WTC11 (cell line): ENCODE measurements at regions not wholly inside any gene's neighbourhood (a gene's known extent, or its start where the extent isn't known, plus 50 kb on each side); places are given as distances from the start of the nearest gene placed in this dataset.

Experiments used
- ATAC-seq: fragments of 200-7000 bp; cut with Tn5 transposase; 2 replicates; pipeline ENCODE4 v1.10.0; 2021; ENCODE audit warnings: mild to moderate bottlenecking, moderate library complexity
- CTCF ChIA-PET: fragments of 300-600 bp; sonication (Branson Sonifier 250); formaldehyde crosslinking; loops from one replicate; lab custom pipeline; 2021; ENCODE audit warnings: antibody characterized with exemption; lab: Charles Lee
- POLR2A ChIA-PET: fragments of 350-600 bp; sonication (Branson Sonifier 250); formaldehyde crosslinking; loops from one replicate; lab custom pipeline; 2021; ENCODE audit warnings: antibody characterized with exemption; lab: Charles Lee
- DNase-seq: peaks from one replicate; pipeline ENCODE4 v3.0.0; 2021; ENCODE audit warnings: low spot score
- H3K27ac Mint-ChIP-seq: 2 replicates; pipeline ENCODE4 v1.8.0; 2021; ENCODE audit warnings: mixed read lengths
- H3K27me3 Mint-ChIP-seq: 2 replicates; pipeline ENCODE4 v1.8.0; 2021; ENCODE audit warnings: low read depth, mild to moderate bottlenecking, moderate library complexity, mixed read lengths
- H3K36me3 Mint-ChIP-seq: 2 replicates; pipeline ENCODE4 v1.8.0; 2021; ENCODE audit warnings: mixed read lengths
- H3K4me1 Mint-ChIP-seq: 2 replicates; pipeline ENCODE4 v1.8.0; 2022; ENCODE audit warnings: mixed read lengths
- H3K4me3 Mint-ChIP-seq: 2 replicates; pipeline ENCODE4 v1.8.0; 2021; ENCODE audit warnings: mild to moderate bottlenecking, moderate library complexity, mixed read lengths
- H3K9me3 Mint-ChIP-seq: 2 replicates; pipeline ENCODE4 v1.8.0; 2021; ENCODE audit warnings: mixed read lengths
- CREB1 ChIP-seq: sonication (generic); formaldehyde crosslinking; IDR thresholded peaks from 2 replicates; pipeline ENCODE4 v1.8.0; 2023; ENCODE audit warnings: mild to moderate bottlenecking, missing genetic modification reagents
- EMX1 ChIP-seq: fragments of 250-450 bp; sonication (Bioruptor Pico); IDR thresholded peaks from 2 replicates; pipeline ENCODE4 v1.8.0; 2021; ENCODE audit warnings: mild to moderate bottlenecking
- FOXP1 ChIP-seq: sonication (generic); formaldehyde crosslinking; IDR thresholded peaks from 2 replicates; pipeline ENCODE4 v1.8.0; 2022; ENCODE audit warnings: missing genetic modification reagents, mild to moderate bottlenecking, moderate library complexity, borderline replicate concordance
- HMGA2 ChIP-seq: fragments of 250-450 bp; sonication (Bioruptor Pico); IDR thresholded peaks from 2 replicates; pipeline ENCODE4 v1.4.0; 2021; ENCODE audit warnings: mild to moderate bottlenecking, moderate library complexity
- IRF2 ChIP-seq: sonication (generic); formaldehyde crosslinking; IDR thresholded peaks from 2 replicates; pipeline ENCODE4 v1.8.0; 2022; ENCODE audit warnings: low read depth, missing genetic modification reagents, borderline replicate concordance
- JUN ChIP-seq: sonication (generic); formaldehyde crosslinking; IDR thresholded peaks from 2 replicates; pipeline ENCODE4 v1.8.0; 2023; ENCODE audit warnings: mild to moderate bottlenecking, missing genetic modification reagents
- OVOL2 ChIP-seq: fragments of 250-450 bp; sonication (Bioruptor Pico); IDR thresholded peaks from 2 replicates; pipeline ENCODE4 v1.9.0; 2021; ENCODE audit warnings: mild to moderate bottlenecking, borderline replicate concordance
- SMAD4 ChIP-seq: sonication (generic); formaldehyde crosslinking; IDR thresholded peaks from 2 replicates; pipeline ENCODE4 v1.8.0; 2022; ENCODE audit warnings: mild to moderate bottlenecking, missing genetic modification reagents
- TEAD4 ChIP-seq: sonication (generic); formaldehyde crosslinking; IDR thresholded peaks from 2 replicates; pipeline ENCODE4 v1.8.0; 2022; ENCODE audit warnings: mild to moderate bottlenecking, missing genetic modification reagents
- TP53 ChIP-seq: sonication (generic); formaldehyde crosslinking; IDR thresholded peaks from 2 replicates; pipeline ENCODE4 v1.8.1; 2023; ENCODE audit warnings: mild to moderate bottlenecking, missing genetic modification reagents
- ZNF121 ChIP-seq: sonication (generic); formaldehyde crosslinking; IDR thresholded peaks from 2 replicates; pipeline ENCODE4 v1.8.0; 2023; ENCODE audit warnings: missing genetic modification reagents
- TF ChIP-seq, protein P1 (sequence below): fragments of 250-450 bp; sonication (Bioruptor Pico); IDR thresholded peaks from 2 replicates; pipeline ENCODE4 v1.9.0; 2021; ENCODE audit warnings: moderate library complexity, mild to moderate bottlenecking, inconsistent platforms, borderline replicate concordance
- TF ChIP-seq, protein P2 (sequence below): sonication (generic); formaldehyde crosslinking; IDR thresholded peaks from 2 replicates; pipeline ENCODE4 v1.8.0; 2023; ENCODE audit warnings: mild to moderate bottlenecking, missing genetic modification reagents
- TF ChIP-seq, protein P3 (sequence below): sonication (generic); formaldehyde crosslinking; IDR thresholded peaks from 2 replicates; pipeline ENCODE4 v1.8.1; 2023; ENCODE audit warnings: mild to moderate bottlenecking, missing genetic modification reagents, moderate library complexity
- TF ChIP-seq, protein P4 (sequence below): sonication (generic); formaldehyde crosslinking; conservative IDR thresholded peaks from 2 replicates; pipeline ENCODE4 v1.8.1; 2022; ENCODE audit warnings: mild to moderate bottlenecking, missing genetic modification reagents
- TF ChIP-seq, protein P5 (sequence below): sonication (generic); formaldehyde crosslinking; IDR thresholded peaks from 2 replicates; pipeline ENCODE4 v1.8.0; 2023; ENCODE audit warnings: missing genetic modification reagents, mild to moderate bottlenecking, borderline replicate concordance
- TF ChIP-seq, protein P6 (sequence below): sonication (generic); formaldehyde crosslinking; IDR thresholded peaks from 2 replicates; pipeline ENCODE4 v1.8.0; 2022; ENCODE audit warnings: mild to moderate bottlenecking, missing genetic modification reagents
- TF ChIP-seq, protein P7 (sequence below): fragments of 250-450 bp; sonication (Bioruptor Pico); conservative IDR thresholded peaks from 2 replicates; pipeline ENCODE4 v1.9.0; 2021; ENCODE audit warnings: mild to moderate bottlenecking

DNA sequence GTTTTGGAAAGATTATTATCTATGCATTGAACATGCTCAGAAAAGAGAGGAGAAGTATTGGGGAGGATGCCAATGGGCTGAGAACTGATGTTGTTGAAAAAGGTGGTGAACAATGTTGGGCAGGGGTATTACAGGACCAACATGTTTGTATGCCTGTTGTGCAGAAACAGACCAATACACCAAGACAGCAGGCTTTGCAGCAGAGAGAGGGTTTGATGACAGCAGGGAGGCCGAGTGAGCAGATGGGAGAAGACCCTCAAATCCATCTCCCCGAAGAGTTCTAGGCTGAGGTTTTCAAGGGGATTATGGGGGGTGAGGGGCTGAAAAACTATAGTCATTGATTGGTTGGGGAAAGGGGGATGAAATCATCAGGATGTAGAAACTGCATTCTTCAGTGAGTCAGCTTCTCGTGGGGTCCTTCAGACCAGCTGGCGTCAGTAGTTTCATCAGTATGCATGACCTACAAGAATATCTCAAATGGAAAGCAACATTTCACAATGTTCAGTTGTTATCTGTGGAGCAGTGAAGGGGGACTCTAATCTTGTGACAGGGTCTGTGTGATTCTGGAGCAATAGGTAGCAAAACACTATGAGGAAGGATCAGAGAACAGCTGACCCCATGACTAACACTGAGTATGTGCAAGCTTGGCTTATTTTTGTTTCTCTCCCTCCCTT is 167.8 kb downstream of the BAMBI start:
- no peak for ATAC-seq
- no peaks in the 10 kb centered on the region for H3K27me3 Mint-ChIP-seq
- H3K4me1 Mint-ChIP-seq: no peaks in the 10 kb centered on the region

DNA sequence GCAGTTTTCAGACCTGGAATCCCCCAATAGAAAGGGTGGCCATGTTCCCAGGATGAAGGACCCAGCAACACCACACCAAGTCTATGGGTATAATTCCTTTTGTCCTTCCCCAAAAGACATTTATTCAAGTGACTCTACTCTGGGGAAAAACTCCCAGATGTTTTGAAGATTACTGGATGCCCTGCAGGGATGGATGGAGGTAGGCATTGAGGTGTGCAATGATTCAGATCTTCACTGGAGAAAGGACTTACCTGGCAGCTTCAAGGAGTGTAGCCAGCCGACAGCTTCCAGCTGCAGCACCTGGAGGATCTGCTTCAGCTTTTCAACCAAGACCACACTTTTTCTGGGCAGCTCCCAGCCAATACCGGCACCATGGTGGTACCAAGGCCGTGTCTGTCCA is 172.0 kb downstream of the BAMBI start:
- H3K27me3 Mint-ChIP-seq: no peaks in the 10 kb centered on the region
- H3K4me1 Mint-ChIP-seq: no peaks in the 10 kb centered on the region
- peaks cover 13% of the 10 kb centered on the region; the same call in 1 of the 2 replicates for H3K9me3 Mint-ChIP-seq
- no peaks in the 10 kb centered on the region for H3K36me3 Mint-ChIP-seq
- no peak for ATAC-seq
- DNase-seq: no peak
- ChIA-PET POLR2A (no interaction called here), CTCF (no interaction called here)
- no peak overlapping the region for H3K4me3 Mint-ChIP-seq
- no peak overlapping the region for H3K27ac Mint-ChIP-seq
- TF ChIP-seq HMGA2 (no peak), CREB1 (no peak), EMX1 (CRISPR knock-in tag) (no peak), TEAD4 (CRISPR knock-in tag) (no peak), FOXP1 (CRISPR knock-in tag) (no peak), ZNF121 (CRISPR knock-in tag) (no peak)
- TF ChIP-seq, protein P1, sequence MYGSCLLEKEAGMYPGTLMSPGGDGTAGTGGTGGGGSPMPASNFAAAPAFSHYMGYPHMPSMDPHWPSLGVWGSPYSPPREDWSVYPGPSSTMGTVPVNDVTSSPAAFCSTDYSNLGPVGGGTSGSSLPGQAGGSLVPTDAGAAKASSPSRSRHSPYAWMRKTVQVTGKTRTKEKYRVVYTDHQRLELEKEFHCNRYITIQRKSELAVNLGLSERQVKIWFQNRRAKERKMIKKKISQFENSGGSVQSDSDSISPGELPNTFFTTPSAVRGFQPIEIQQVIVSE (CRISPR knock-in tag): no peak
- TF ChIP-seq, protein P2, sequence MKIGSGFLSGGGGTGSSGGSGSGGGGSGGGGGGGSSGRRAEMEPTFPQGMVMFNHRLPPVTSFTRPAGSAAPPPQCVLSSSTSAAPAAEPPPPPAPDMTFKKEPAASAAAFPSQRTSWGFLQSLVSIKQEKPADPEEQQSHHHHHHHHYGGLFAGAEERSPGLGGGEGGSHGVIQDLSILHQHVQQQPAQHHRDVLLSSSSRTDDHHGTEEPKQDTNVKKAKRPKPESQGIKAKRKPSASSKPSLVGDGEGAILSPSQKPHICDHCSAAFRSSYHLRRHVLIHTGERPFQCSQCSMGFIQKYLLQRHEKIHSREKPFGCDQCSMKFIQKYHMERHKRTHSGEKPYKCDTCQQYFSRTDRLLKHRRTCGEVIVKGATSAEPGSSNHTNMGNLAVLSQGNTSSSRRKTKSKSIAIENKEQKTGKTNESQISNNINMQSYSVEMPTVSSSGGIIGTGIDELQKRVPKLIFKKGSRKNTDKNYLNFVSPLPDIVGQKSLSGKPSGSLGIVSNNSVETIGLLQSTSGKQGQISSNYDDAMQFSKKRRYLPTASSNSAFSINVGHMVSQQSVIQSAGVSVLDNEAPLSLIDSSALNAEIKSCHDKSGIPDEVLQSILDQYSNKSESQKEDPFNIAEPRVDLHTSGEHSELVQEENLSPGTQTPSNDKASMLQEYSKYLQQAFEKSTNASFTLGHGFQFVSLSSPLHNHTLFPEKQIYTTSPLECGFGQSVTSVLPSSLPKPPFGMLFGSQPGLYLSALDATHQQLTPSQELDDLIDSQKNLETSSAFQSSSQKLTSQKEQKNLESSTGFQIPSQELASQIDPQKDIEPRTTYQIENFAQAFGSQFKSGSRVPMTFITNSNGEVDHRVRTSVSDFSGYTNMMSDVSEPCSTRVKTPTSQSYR: no peak

More for the DNA sequence above, 167.8 kb downstream of the BAMBI start:
- Mint-ChIP-seq H3K36me3 (no peaks in the 10 kb centered on the region), H3K9me3 (peaks cover 13% of the 10 kb centered on the region; the same call in 1 of the 2 replicates), H3K27ac (no peak overlapping the region), H3K4me3 (no peak overlapping the region)
- DNase-seq: no peak
- ChIA-PET CTCF (no interaction called here), POLR2A (no interaction called here)
- TF ChIP-seq HMGA2 (no peak), JUN (CRISPR knock-in tag) (no peak), TP53 (CRISPR knock-in tag) (no peak), OVOL2 (CRISPR knock-in tag) (no peak), SMAD4 (CRISPR knock-in tag) (no peak), IRF2 (no peak)
- TF ChIP-seq, protein P3, sequence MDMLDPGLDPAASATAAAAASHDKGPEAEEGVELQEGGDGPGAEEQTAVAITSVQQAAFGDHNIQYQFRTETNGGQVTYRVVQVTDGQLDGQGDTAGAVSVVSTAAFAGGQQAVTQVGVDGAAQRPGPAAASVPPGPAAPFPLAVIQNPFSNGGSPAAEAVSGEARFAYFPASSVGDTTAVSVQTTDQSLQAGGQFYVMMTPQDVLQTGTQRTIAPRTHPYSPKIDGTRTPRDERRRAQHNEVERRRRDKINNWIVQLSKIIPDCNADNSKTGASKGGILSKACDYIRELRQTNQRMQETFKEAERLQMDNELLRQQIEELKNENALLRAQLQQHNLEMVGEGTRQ (CRISPR knock-in tag): no peak
- TF ChIP-seq, protein P4, sequence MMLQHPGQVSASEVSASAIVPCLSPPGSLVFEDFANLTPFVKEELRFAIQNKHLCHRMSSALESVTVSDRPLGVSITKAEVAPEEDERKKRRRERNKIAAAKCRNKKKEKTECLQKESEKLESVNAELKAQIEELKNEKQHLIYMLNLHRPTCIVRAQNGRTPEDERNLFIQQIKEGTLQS (CRISPR knock-in tag): no peak
- TF ChIP-seq, protein P5, sequence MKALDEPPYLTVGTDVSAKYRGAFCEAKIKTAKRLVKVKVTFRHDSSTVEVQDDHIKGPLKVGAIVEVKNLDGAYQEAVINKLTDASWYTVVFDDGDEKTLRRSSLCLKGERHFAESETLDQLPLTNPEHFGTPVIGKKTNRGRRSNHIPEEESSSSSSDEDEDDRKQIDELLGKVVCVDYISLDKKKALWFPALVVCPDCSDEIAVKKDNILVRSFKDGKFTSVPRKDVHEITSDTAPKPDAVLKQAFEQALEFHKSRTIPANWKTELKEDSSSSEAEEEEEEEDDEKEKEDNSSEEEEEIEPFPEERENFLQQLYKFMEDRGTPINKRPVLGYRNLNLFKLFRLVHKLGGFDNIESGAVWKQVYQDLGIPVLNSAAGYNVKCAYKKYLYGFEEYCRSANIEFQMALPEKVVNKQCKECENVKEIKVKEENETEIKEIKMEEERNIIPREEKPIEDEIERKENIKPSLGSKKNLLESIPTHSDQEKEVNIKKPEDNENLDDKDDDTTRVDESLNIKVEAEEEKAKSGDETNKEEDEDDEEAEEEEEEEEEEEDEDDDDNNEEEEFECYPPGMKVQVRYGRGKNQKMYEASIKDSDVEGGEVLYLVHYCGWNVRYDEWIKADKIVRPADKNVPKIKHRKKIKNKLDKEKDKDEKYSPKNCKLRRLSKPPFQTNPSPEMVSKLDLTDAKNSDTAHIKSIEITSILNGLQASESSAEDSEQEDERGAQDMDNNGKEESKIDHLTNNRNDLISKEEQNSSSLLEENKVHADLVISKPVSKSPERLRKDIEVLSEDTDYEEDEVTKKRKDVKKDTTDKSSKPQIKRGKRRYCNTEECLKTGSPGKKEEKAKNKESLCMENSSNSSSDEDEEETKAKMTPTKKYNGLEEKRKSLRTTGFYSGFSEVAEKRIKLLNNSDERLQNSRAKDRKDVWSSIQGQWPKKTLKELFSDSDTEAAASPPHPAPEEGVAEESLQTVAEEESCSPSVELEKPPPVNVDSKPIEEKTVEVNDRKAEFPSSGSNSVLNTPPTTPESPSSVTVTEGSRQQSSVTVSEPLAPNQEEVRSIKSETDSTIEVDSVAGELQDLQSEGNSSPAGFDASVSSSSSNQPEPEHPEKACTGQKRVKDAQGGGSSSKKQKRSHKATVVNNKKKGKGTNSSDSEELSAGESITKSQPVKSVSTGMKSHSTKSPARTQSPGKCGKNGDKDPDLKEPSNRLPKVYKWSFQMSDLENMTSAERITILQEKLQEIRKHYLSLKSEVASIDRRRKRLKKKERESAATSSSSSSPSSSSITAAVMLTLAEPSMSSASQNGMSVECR (CRISPR knock-in tag): no peak
- TF ChIP-seq, protein P6, sequence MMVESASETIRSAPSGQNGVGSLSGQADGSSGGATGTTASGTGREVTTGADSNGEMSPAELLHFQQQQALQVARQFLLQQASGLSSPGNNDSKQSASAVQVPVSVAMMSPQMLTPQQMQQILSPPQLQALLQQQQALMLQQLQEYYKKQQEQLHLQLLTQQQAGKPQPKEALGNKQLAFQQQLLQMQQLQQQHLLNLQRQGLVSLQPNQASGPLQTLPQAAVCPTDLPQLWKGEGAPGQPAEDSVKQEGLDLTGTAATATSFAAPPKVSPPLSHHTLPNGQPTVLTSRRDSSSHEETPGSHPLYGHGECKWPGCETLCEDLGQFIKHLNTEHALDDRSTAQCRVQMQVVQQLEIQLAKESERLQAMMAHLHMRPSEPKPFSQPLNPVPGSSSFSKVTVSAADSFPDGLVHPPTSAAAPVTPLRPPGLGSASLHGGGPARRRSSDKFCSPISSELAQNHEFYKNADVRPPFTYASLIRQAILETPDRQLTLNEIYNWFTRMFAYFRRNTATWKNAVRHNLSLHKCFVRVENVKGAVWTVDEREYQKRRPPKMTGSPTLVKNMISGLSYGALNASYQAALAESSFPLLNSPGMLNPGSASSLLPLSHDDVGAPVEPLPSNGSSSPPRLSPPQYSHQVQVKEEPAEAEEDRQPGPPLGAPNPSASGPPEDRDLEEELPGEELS: no peak
- TF ChIP-seq, protein P7, sequence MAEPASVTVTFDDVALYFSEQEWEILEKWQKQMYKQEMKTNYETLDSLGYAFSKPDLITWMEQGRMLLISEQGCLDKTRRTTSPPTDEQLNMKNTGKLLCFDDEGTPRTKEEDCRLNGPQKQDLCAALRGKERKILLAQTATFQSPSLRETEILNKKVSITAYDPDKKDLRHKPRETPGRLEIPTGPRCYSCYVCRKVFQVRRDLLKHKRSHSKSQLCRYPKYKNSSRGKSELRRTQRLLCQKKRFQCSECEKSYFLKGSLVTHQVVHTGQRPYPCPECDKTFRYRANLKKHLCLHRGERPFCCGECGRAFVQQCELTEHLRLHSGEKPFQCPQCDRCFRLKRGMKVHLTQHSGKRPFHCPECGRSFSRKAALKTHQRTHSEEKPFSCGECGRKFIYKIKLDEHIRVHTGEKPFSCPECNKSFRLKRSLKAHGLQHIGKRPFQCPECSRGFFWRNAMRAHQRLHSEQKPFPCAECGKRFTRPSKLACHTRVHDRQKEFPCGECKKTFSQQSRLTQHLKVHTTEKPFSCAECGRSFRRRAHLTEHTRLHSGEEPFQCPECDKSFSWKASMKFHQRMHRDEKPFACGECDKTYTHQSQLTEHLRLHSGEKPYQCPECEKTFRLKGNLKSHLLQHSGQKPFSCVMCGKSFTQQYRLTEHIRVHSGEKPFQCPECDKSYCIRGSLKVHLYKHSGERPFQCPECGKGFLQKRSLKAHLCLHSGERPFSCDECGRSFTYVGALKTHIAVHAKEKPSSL: no peak
